ENCODE measurements at regions not wholly inside any gene's neighbourhood (a gene's known extent, or its start where the extent isn't known, plus 50 kb on each side); places are given as distances from the start of the nearest gene placed in this dataset.

DNA sequence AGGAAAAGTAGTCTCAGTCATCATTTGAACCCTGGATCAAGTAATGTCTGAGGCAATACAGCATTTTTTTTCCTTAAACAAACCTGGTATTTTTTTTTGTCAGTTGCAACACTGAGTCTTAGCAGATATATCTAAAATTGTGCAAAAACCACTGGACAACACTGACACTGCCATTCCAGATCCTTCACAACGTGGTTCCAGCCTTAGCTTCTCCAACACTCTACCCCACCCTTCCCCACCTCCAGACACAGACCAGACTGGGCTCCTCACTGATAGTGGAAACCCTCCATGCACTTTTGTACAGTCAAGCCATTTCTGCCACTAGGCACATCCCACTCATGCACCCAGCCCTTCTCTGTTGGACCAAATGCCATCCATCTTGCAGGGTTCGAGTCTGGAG, 199.6 kb upstream of the CTNNB1 start:
- DNase-seq = no peak

DNA sequence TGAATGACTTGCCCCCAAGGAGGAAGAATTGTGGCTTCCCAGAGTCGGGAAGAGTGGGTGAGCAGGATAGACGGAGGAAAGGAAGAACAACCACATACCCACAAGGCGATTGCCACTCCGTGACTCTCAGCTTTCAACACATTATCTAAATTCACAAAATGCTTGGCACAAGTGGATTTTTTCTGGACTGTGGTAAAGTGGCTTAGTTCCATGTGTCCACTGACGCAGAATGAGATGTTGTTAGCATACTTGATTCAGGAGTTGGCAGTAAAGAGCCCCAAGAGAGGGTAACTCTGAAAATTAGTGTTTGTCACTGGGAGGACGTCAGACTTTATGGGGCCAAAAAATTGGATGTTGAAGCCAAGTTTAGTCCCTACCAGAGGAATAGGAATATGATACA, 198.8 kb upstream of the CTNNB1 start:
- H3K4me1 ChIP-seq (ENCODE audit: control insufficient read depth in 5 of 5, insufficient read depth in 5 of 5, low read length in 5 of 5) = peaks cover 0 to 5% (median 0%) of the 10 kb centered on the region in 5 donors
- no peak overlapping the region for H3K9ac ChIP-seq (ENCODE audit: insufficient read depth in 1 of 2, low read length in 2 of 2)
- ATAC-seq (ENCODE audit: insufficient read depth, low FRiP score) = no peak
- H3K4me3 ChIP-seq = no peak overlapping the region
- TF ChIP-seq, protein P1, sequence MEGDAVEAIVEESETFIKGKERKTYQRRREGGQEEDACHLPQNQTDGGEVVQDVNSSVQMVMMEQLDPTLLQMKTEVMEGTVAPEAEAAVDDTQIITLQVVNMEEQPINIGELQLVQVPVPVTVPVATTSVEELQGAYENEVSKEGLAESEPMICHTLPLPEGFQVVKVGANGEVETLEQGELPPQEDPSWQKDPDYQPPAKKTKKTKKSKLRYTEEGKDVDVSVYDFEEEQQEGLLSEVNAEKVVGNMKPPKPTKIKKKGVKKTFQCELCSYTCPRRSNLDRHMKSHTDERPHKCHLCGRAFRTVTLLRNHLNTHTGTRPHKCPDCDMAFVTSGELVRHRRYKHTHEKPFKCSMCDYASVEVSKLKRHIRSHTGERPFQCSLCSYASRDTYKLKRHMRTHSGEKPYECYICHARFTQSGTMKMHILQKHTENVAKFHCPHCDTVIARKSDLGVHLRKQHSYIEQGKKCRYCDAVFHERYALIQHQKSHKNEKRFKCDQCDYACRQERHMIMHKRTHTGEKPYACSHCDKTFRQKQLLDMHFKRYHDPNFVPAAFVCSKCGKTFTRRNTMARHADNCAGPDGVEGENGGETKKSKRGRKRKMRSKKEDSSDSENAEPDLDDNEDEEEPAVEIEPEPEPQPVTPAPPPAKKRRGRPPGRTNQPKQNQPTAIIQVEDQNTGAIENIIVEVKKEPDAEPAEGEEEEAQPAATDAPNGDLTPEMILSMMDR (IDR thresholded peaks at IDR 0.05; ENCODE audit: control extremely low read depth, extremely low read depth) = no peak
- no peak overlapping the region for H3K27ac ChIP-seq (ENCODE audit: low read depth in 1 of 2, low read length in 1 of 2)
- H3K9me3 ChIP-seq (ENCODE audit: control insufficient read depth in 4 of 4, insufficient read depth in 3 of 4, low read length in 3 of 4) = no peaks in the 10 kb centered on the region
- H3K36me3 ChIP-seq (ENCODE audit: control insufficient read depth in 4 of 4, insufficient read depth in 4 of 4, low read length in 4 of 4) = no peaks in the 10 kb centered on the region
- DNase-seq = no peak
- 56 to 82% methylated on average over 6 of the region's 6 CpGs for WGBS, 2 donors
- no peaks in the 10 kb centered on the region for H3K27me3 ChIP-seq (ENCODE audit: control insufficient read depth in 3 of 3, insufficient read depth in 3 of 3, low read length in 2 of 3)

More for the DNA sequence above, 199.6 kb upstream of the CTNNB1 start:
- no peaks in the 10 kb centered on the region for H3K27me3 ChIP-seq (ENCODE audit: control insufficient read depth in 3 of 3, insufficient read depth in 3 of 3, low read length in 2 of 3)
- peaks cover 0 to 5% (median 0%) of the 10 kb centered on the region in 5 donors for H3K4me1 ChIP-seq (ENCODE audit: control insufficient read depth in 5 of 5, insufficient read depth in 5 of 5, low read length in 5 of 5)
- no peak overlapping the region for H3K27ac ChIP-seq (ENCODE audit: low read depth in 1 of 2, low read length in 1 of 2)
- no peak overlapping the region for H3K9ac ChIP-seq (ENCODE audit: insufficient read depth in 1 of 2, low read length in 2 of 2)
- 81 to 83% methylated on average over 2 of the region's 2 CpGs for WGBS, 2 donors
- no peaks in the 10 kb centered on the region for H3K36me3 ChIP-seq (ENCODE audit: control insufficient read depth in 4 of 4, insufficient read depth in 4 of 4, low read length in 4 of 4)
- no peak for ATAC-seq (ENCODE audit: insufficient read depth, low FRiP score)
- TF ChIP-seq, protein P1 (IDR thresholded peaks at IDR 0.05; ENCODE audit: control extremely low read depth, extremely low read depth) = no peak
- H3K9me3 ChIP-seq (ENCODE audit: control insufficient read depth in 4 of 4, insufficient read depth in 3 of 4, low read length in 3 of 4) = no peaks in the 10 kb centered on the region
- H3K4me3 ChIP-seq = no peak overlapping the region

DNA sequence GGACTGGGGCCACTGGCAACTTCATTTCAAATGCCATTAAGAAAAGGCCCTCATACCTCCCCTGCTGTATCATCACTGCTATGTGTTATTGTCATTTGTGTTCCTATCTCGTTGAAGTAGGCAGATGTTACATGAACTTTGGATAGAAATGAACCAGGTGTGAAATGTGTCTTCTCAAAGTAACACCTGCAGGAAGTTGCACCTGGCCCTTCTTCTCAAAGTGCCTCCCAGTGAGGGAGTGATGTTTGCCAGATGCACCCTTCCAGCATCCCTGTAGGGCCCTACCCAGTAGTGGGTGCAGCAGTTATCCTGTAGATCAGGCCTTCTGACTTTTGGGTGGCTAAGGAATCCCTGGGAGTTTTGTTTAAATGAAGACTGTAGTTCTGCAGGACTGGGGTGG, 197.7 kb upstream of the CTNNB1 start:
- DNase-seq (no peak), ATAC-seq (ENCODE audit: insufficient read depth, low FRiP score) (no peak)
- Histone ChIP-seq H3K9ac (ENCODE audit: insufficient read depth in 1 of 2, low read length in 2 of 2) (no peak overlapping the region), H3K4me1 (ENCODE audit: control insufficient read depth in 5 of 5, insufficient read depth in 5 of 5, low read length in 5 of 5) (peaks cover 0 to 5% (median 0%) of the 10 kb centered on the region in 5 donors), H3K9me3 (ENCODE audit: control insufficient read depth in 4 of 4, insufficient read depth in 3 of 4, low read length in 3 of 4) (no peaks in the 10 kb centered on the region), H3K36me3 (ENCODE audit: control insufficient read depth in 4 of 4, insufficient read depth in 4 of 4, low read length in 4 of 4) (no peaks in the 10 kb centered on the region), H3K27me3 (ENCODE audit: control insufficient read depth in 3 of 3, insufficient read depth in 3 of 3, low read length in 2 of 3) (no peaks in the 10 kb centered on the region), H3K4me3 (no peak overlapping the region), H3K27ac (ENCODE audit: low read depth in 1 of 2, low read length in 1 of 2) (no peak overlapping the region)
- TF ChIP-seq, protein P1 (IDR thresholded peaks at IDR 0.05; ENCODE audit: control extremely low read depth, extremely low read depth) = no peak
- 68 to 84% methylated on average over 1 of the region's 1 CpG for WGBS, 2 donors

DNA sequence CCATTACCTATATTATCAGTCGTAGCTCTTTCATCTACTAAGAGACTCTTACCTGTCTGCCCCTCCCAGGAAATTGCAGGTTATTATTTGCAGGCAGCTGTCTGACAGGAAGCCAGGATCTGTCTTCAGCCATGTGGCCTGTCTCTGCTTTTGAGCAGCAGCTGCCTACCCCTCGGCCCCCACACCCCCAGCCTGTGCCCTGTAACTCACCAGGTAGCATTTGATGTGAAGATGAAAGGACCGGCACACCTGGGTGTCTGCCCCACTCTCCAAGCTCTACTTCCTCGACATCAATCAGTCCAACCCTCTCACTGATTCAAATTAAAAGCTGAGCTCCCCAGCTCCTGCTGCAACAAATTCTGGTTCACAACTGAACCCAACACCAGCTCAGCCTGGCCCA, 197.2 kb upstream of the CTNNB1 start:
- Histone ChIP-seq H3K9me3 (ENCODE audit: control insufficient read depth in 4 of 4, insufficient read depth in 3 of 4, low read length in 3 of 4) (peaks cover 0 to 3% (median 0%) of the 10 kb centered on the region in 4 donors), H3K27ac (ENCODE audit: low read depth in 1 of 2, low read length in 1 of 2) (no peak overlapping the region), H3K4me3 (no peak overlapping the region), H3K27me3 (ENCODE audit: control insufficient read depth in 3 of 3, insufficient read depth in 3 of 3, low read length in 2 of 3) (no peaks in the 10 kb centered on the region), H3K36me3 (ENCODE audit: control insufficient read depth in 4 of 4, insufficient read depth in 4 of 4, low read length in 4 of 4) (no peaks in the 10 kb centered on the region), H3K9ac (ENCODE audit: insufficient read depth in 1 of 2, low read length in 2 of 2) (no peak overlapping the region), H3K4me1 (ENCODE audit: control insufficient read depth in 5 of 5, insufficient read depth in 5 of 5, low read length in 5 of 5) (peaks cover 0 to 3% (median 0%) of the 10 kb centered on the region in 5 donors)
- DNase-seq = no peak
- ATAC-seq (ENCODE audit: insufficient read depth, low FRiP score) = no peak
- WGBS, 2 donors = 76 to 86% methylated on average over 4 of the region's 4 CpGs
- TF ChIP-seq, protein P1 (IDR thresholded peaks at IDR 0.05; ENCODE audit: control extremely low read depth, extremely low read depth) = no peak

Measured in lung (tissue), 11 donors.